ENCODE measurements at regions not wholly inside any gene's neighbourhood (a gene's known extent, or its start where the extent isn't known, plus 50 kb on each side); places are given as distances from the start of the nearest gene placed in this dataset.

- Histone ChIP-seq H3K4me2 (ENCODE audit: low read length) (no peak overlapping the region), H3K4me1 (ENCODE audit: control insufficient read depth, low read length) (no peaks in the 10 kb centered on the region), H3K36me3 (ENCODE audit: control insufficient read depth, low read length) (no peaks in the 10 kb centered on the region), H3K27me3 (ENCODE audit: control insufficient read depth, low read length) (no peaks in the 10 kb centered on the region), H3F3A (ENCODE audit: control insufficient read depth, insufficient read depth) (no peaks in the 10 kb centered on the region), H3K79me2 (ENCODE audit: control insufficient read depth, low read length) (no peaks in the 10 kb centered on the region), H3K4me3 (ENCODE audit: low read length) (no peak overlapping the region), H3K27ac (ENCODE audit: low read depth, low read length) (no peak overlapping the region), H3K9me3 (ENCODE audit: control insufficient read depth, insufficient read depth, low read length) (no peaks in the 10 kb centered on the region), H4K20me1 (ENCODE audit: control insufficient read depth, insufficient read depth, low read depth, low read length) (no peaks in the 10 kb centered on the region), H3K9me2 (replicated peaks; ENCODE audit: control insufficient read depth, low read length) (no peaks in the 10 kb centered on the region)
- no peak for TF ChIP-seq EZH2phosphoT487 (IDR thresholded peaks at IDR 0.05; ENCODE audit: borderline replicate concordance, low read length)
- no peak for TF ChIP-seq CTCF (IDR thresholded peaks at IDR 0.05; ENCODE audit: low read depth, low read length, poor library complexity, severe bottlenecking)
Measured at GRCh38 chr10:131751827-131752775, 148.7 kb upstream of the PPP2R2D start.

- Histone ChIP-seq H3K4me1 (ENCODE audit: control insufficient read depth, low read length) (peaks cover 2% of the 10 kb centered on the region), H3K27me3 (ENCODE audit: control insufficient read depth, low read length) (no peaks in the 10 kb centered on the region), H3K9me3 (ENCODE audit: control insufficient read depth, insufficient read depth, low read length) (no peaks in the 10 kb centered on the region), H3F3A (ENCODE audit: control insufficient read depth, insufficient read depth) (no peaks in the 10 kb centered on the region), H4K20me1 (ENCODE audit: control insufficient read depth, insufficient read depth, low read depth, low read length) (no peaks in the 10 kb centered on the region), H3K79me2 (ENCODE audit: control insufficient read depth, low read length) (no peaks in the 10 kb centered on the region), H3K27ac (ENCODE audit: low read depth, low read length) (no peak overlapping the region), H3K36me3 (ENCODE audit: control insufficient read depth, low read length) (no peaks in the 10 kb centered on the region), H3K4me2 (ENCODE audit: low read length) (no peak overlapping the region), H3K9me2 (replicated peaks; ENCODE audit: control insufficient read depth, low read length) (no peaks in the 10 kb centered on the region), H3K4me3 (ENCODE audit: low read length) (no peak overlapping the region)
- TF ChIP-seq CTCF (IDR thresholded peaks at IDR 0.05; ENCODE audit: low read depth, low read length, poor library complexity, severe bottlenecking) (no peak), EZH2phosphoT487 (IDR thresholded peaks at IDR 0.05; ENCODE audit: borderline replicate concordance, low read length) (no peak)
Measured at GRCh38 chr10:131753336-131753735, 147.5 kb upstream of the PPP2R2D start.

GRCh38 chr10:131755200-131755599, 145.6 kb upstream of the PPP2R2D start:
- Histone ChIP-seq H3K27me3 (ENCODE audit: control insufficient read depth, low read length) (no peaks in the 10 kb centered on the region), H3K9me2 (replicated peaks; ENCODE audit: control insufficient read depth, low read length) (no peaks in the 10 kb centered on the region), H3K79me2 (ENCODE audit: control insufficient read depth, low read length) (no peaks in the 10 kb centered on the region), H3K36me3 (ENCODE audit: control insufficient read depth, low read length) (no peaks in the 10 kb centered on the region), H3K4me3 (ENCODE audit: low read length) (no peak overlapping the region), H3F3A (ENCODE audit: control insufficient read depth, insufficient read depth) (no peaks in the 10 kb centered on the region), H3K9me3 (ENCODE audit: control insufficient read depth, insufficient read depth, low read length) (no peaks in the 10 kb centered on the region), H3K4me2 (ENCODE audit: low read length) (no peak overlapping the region), H3K4me1 (ENCODE audit: control insufficient read depth, low read length) (peaks cover 20% of the 10 kb centered on the region), H3K27ac (ENCODE audit: low read depth, low read length) (no peak overlapping the region), H4K20me1 (ENCODE audit: control insufficient read depth, insufficient read depth, low read depth, low read length) (no peaks in the 10 kb centered on the region)
- TF ChIP-seq EZH2phosphoT487 (IDR thresholded peaks at IDR 0.05; ENCODE audit: borderline replicate concordance, low read length) (no peak), CTCF (IDR thresholded peaks at IDR 0.05; ENCODE audit: low read depth, low read length, poor library complexity, severe bottlenecking) (no peak)

All from DOHH2 (cell line).